ENCODE measurements at regions not wholly inside any gene's neighbourhood (a gene's known extent, or its start where the extent isn't known, plus 50 kb on each side); places are given as distances from the start of the nearest gene placed in this dataset.

DNA sequence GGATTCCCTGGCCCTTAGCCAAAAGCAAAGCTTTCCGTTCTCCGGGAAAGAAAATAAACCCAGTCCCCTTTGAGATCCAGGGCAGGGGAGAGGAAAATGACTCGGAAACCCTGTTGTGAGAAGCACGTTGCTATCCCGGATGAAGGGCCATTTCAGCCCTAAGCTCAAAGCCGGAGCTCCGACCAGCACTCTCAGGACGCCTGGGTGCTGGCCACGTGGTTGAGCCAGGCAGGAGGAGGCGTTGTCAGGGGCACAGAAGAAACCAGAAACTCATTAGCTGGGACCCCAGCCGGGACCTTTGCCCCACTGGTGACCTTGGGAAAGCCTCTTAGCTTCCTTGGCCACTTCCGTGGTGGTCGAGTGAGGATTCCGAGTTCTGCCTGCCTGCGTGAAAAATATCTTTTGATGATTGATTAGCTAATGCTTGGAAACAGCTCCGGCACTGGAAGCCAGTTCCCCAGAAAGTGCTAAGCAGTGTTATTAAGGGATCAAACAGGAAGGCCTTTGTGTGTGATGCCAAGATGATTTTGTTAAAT is 57.6 kb upstream of the FZD10 start:
- DNase-seq: no peak

DNA sequence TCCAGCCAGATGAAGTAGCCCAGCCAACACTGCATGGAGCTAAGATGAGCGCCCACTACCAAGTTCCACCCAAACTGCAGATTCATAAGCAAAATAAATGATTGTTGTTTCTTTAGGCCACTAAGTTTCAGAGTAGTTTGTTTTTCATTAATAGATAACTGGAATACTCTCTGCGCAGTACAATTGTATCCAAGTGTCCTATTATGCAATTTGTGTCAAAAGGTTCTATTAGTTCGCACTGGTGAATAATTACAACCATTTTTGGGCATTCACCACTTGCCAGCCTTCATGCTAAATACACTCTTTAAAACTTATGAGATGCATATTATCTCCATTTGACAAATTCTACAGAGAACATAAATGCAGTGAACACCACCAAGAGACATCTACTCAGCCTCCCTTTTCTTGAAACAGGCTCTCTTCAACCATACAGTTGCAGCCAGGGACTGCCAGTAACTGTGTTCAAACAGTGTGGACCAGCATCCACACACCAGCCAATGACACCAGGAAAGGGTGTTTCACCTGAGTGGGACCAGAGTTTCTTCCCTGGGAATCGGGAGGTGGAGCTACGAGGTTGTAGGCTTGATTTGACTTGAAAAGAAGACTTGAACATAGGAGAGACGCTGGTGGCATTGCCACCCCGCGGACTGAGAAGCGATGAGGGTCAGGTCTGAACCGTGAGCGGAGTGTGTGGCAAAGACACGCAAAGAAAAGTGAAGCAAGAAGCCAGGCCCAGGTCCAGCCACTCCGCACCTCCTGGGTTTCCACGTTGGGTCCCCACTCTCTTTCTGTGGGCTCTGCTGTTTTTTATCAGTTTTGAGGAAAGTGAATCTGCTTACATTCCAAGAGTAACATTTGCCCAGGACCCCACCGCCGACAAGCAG is 53.0 kb upstream of the FZD10 start:
- no peak for DNase-seq

DNA sequence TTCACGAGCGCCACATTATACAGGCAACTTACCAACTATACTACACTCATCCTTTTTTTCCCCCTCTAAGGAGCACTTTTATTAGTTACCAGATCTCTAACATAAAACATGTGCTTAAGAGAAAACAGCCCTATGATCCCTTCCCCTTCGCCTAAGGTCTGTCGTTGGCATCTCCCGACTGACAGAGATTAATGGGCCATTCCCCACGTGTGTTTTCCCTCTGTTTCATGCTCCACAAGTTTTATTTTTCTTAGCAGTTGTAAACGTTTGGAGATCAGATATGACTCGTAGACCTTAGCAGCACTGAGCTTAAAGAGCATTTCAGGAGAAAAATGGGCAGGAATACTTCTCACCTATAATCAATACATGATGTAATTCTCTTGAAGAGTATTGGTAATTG is 51.4 kb upstream of the FZD10 start:
- DNase-seq: no peak

DNA sequence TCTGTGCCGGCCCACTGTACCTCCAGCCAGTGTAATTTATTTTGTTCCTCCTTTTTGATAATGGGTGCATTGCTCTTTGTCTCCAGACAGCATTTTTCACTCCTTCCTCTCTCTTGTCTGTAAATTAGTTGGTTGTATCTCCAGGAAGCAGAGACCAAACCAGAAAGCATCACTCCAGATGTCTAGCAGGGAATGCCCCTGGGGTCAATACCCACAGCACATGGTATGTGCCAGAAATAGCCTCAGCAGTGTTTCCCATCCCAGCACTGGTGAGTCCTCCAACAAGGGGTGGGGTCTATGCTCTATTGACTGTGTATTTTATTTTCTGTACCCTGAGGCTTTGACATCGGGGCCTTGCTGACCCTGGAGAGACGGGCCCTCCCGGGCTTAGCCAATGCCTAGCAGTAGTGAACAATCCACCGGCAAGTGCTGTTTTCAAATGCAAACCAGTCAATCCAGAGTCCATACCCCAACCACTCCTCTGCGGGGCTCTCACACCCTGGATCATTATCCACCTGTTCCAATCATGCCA is 50.2 kb upstream of the FZD10 start:
- no peak for DNase-seq

Data from 8988T (cell line).